Midbrain (tissue), 1 donor: ENCODE measurements at regions not wholly inside any gene's neighbourhood (a gene's known extent, or its start where the extent isn't known, plus 50 kb on each side); places are given as distances from the start of the nearest gene placed in this dataset.
"Not testable (repeated sequence)": the region's sequence is repeated elsewhere in the genome, so short reads cannot be mapped to it uniquely, and the experiment has no call there.

ENCODE experiments used
- DNase-seq: peaks from one replicate; lab custom pipeline; 2025; lab: John Stamatoyannopoulos, UW

DNA sequence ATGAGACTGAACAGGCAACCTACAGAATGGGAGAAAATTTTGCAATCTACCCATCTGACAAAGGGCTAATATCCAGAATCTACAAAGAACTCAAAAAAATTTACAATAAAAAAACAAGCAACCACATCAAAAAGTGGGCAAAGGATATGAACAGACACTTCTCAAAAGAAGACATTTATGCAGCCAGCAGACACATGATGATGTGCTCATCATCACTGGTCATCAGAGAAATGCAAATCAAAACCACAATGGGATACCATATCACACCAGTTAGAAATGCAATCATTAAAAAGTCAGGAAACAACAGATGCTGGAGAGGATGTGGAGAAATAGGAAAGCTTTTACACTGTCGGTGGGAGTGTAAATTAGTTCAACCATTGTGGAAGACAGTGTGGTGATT lies 51.7 kb upstream of the PAXBP1 start:
- DNase-seq = not testable (repeated sequence)

DNA sequence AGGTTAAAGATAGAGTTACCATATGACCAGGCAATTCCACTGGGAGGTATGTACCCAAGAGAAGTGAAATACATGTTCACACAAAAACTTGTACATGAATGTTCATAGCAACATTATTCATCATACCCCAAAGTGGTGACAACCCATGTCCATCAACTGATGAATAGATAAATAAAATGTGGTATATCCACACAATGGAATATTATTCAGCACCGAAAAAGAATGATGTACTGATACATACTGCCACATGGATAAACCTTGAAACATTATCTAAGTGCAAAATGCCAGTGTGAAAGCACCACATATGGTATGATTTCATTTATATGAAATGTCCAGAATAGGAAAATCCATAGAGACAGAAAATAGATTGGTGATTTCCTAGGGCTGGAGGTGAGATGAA lies 53.4 kb upstream of the PAXBP1 start:
- no peak for DNase-seq

DNA sequence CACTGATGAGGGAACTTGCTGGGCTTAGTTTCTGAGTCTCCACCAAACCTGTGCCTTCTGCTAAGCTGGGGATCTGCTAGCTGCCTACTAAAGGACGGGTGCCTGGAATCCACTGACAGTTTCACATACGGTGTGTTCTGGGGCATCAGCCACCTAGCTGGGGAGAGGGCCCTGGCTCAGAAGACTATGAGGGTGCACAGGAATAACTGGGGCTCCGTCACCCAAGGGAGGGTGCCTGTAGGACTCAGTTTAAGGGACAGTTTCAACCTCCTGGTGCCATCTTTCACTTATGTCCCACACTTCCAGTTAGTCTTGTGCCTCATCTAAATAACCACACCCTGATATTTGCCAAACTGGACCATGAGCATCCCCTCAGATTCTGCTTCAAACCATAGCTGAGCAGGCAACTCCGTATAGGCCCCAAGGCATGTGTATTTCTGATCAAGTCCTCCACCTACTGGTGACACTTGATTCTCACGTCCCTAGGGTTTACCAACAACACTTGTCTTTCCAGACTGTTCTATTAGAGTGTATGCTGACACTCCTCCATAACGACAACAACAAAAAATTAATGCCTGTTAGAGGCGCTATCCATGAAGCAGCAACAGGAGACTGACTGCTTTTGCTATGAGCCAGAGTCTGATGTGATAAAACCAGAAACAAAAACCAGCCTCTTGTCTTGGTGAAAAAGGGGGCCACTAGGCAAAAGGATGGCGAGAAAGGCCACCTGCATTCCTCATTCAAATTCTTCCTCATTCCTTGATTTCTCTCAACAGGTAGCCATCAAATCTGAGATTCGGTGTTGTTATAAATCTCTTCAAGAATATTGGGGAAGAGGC lies 55.0 kb upstream of the PAXBP1 start:
- peak; percentile 60 for DNase-seq

DNA sequence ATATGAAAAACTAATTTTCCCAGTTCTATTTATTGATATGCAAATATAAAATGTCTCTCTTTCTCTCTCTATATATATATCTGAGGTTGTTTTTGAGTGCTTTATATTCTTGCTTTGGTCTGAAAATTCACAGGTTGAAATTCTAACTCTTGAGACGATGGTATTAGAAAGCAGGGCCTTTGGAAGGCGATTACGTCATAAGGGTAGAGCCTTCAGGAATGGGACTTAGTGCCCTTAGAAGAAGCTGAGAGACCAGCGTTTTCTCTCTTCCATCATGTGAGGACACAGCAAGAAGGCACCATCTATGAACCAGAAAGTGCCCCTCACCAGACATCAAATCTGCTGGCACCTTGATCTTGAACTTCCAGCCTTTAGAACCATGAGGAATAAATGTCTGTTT lies 57.4 kb upstream of the PAXBP1 start:
- no peak for DNase-seq

DNA sequence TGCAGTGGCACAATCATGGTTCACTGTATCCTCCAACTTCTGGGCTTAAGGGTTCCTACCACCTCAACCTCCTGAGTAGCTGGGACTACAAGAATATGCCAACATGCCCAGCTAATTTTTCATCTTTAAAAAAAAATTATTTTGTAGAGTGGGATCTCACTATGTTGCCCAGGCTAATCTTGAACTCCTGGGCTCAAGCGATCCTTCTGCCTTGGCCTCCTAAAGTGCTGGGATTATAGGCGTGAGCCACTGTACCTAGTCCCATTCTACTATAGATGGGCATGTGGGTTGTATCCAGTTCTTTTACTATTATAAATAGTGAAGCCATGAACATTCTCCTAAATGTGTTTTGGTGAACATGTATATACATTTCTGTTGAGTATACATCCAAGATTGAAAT lies 57.9 kb upstream of the PAXBP1 start:
- no peak for DNase-seq

DNA sequence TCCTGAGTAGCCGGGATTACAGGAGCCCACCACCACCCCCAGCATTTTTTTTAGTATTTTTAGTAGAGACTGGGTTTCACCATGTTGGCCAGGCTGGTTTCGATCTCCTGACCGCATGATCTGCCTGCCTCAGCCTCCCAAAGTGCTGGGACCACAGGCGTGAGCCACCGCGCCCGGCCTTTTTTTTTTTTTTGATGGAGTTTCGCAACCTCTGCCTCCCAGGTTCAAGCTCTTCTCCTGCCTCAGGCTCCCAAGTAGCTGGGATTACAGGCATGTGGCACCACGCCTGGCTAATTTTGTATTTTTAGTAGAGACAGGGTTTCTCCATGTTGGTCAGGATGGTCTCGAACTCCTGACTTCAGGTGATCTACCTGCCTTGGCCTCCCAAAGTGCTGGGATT lies 60.2 kb upstream of the PAXBP1 start:
- DNase-seq = not testable (repeated sequence)

DNA sequence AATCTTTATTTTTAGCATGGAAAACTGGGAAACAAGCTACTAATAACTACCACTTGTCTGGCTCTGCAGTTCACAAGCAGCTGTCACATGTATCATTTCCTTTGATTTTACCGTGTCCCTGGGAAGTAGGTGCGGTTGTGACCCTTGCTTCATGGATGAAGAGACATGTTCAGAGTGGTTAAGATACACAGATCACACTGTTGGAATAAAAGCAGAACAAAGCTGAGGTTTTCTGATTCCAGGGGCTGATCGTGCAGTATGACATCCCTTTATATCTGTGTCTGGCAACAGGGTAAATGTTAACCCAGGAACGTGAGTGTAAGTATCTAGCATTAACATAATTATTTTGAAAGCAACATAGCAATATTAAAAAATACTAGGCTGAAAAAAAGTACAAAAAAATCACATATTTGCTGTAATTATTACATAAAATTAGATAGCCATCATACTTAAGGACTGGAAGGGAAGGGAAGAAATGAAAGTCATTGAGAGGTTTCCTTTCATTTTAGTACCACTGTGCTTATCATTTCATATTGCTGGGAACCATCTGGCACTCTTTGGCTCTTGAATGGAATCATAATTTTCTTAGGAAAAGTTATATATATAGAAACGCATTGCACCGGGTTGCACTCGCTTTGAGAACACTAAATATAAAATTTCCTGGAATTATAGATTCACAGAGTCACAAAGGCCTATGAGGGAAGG lies 62.8 kb upstream of the PAXBP1 start:
- DNase-seq = no peak

DNA sequence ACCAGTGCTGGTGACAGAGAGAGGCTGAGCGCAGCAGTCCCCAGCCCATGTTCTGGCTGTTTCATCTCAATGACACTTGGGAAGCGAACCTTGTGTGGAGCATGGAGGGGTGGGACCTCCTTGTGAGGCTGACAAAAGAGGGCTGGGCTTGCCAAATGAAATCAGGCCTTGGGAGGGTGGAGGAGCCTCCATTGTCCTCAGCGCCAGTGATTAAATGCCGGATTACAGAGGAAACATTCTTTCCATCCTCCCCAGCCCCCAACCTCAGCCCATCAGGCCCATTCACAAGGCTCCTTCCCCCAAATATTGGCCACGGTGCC lies 63.3 kb upstream of the PAXBP1 start:
- DNase-seq = no peak

DNA sequence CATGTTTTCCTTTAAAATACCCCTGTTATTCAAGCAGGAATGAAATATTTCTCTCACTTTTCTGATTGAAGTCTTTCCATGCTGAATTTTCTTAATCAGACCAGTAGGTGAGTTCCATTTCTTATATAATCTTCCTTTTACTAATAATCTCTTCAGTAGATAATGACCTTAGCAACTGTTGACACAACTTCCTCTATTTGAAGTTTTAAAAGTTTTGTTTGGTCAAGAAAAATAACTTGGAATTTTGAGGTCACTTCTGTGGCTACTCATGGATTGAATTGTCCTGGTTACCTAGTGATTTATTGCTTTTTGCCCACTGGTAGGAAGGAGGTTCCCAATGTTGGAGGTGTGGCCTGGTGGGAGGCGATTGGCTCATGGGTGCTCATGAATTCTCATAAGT lies 70.6 kb upstream of the PAXBP1 start:
- no peak for DNase-seq

DNA sequence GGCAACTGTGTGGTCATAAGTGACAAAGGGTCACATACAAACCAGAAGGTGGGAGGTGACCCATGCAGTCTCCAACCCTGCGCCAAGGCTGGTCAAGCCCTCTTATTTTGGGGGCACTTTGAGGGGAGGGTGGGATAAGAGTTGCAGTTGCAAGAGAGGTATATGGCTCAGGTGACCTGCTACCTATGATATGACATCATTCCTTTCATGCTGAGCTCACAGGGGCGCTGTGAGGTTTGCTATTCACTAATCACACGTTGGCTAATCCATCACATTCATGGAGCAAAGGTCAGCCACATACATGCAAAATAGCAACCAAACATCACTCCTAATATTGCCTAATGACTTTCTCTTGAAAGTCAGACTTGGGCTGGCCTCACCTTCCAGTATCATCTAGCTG lies 72.0 kb upstream of the PAXBP1 start:
- DNase-seq = no peak

DNA sequence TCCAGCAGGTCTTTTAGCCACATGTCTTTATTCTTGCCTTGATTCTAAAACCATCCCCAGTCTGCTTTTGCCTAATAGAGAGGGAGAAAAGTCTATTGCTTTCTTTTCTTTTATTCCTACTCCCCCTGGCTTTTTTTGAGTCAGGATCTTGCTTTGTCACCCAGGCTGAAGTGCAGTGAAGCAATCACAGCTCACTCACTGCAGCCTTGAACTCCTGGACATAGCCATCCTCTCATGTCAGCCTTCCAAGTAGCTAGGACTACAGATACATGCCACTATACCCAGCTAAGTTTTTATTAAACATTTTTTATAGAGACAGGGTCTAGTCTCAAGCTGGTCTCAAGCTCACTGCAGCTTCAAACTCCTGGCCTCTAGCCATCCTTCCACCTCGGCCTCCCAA lies 72.5 kb upstream of the PAXBP1 start:
- no peak for DNase-seq

DNA sequence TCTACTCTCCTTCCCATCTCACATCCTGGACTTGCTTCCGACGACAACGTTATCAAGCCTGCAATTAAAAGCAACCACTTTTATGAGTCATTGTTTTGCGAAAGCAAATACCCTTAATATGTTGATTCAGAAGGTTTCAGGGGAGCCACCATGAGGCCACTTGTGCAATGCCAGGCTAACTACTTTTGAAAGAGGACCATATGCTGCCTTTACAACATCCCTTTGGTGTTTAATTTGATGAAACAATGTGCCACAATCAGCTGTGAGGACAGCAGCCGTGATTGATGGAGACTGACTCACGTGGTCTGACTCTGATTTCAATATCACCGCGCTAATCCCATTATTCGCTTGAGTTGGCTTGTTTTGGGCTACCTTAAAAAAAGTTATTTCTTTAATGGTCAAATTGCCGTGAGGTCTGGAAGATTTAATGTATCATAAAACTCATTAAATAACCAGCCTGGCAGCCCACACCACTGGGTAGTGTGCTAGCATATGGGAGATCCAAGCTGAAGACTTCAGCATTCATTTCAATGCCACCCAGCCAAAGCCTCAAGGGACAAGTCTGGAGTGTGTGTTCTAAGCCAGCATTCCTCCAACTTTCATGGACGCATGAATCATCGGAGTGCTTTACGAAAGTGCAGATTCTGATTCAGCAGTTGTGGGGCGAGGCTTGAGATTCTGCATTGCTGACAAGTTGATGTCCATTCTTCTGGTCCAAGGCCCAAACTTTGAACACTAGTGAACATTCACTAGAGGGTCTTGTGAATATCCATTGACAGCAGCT lies 73.3 kb upstream of the PAXBP1 start:
- no peak for DNase-seq

DNA sequence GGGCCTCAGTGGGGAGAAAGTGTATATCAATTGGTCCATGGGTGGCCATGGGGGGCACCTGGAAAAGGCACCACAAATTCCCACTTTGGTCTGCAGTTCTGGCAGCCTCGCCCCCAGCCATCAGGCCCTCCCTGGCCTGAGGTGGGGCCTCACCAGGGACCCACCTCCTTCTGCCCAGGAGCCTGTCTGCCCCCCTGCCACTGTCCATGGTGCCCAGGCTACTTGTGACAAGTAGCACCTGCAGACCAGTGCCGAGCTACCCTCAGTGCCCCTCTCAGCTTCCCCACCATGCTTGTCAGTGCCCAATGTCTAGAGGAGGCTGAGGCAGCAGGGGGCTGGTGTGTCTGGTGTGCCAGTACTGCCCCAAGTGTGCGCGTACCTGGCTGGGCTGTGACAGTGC lies 87.1 kb upstream of the PAXBP1 start:
- no peak for DNase-seq

DNA sequence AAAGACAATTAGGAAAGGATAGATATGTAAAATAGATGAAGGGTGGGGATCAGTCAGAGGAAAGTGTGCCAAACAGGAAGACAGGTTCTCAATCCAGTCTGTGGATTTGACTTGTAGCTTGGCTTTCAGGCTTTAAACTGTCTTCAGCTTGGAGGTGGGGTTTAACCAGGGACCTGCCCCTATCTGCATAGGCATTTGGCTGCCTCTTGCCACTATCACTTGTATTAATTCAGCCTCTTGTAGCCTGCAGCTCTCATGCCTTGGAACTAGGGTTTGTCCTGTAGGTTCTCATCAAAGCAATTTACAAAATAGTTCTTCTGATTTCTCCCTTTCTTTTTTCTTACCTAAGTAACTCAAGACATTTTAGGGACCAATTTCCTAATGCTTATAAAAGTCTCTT lies 88.8 kb upstream of the PAXBP1 start:
- no peak for DNase-seq

DNA sequence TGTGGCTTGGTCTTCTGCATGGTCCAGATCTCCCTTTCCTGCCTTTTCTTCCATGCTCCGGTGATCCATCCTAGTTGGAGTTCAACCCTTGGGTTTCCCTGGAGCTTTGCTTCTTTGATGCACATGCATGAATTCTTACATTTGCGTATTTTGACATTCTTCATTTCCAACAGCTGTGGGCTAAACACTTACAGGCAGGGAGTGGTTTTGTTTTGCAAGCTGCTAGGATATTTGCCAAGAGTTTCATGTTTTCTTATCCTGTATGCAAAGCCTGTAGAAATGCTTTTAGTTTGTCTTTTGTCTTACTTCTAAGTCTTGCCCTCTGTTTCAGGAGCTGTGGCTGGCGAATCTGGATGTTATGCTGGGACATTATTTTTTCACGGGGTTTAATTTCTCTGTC lies 90.3 kb upstream of the PAXBP1 start:
- no peak for DNase-seq

DNA sequence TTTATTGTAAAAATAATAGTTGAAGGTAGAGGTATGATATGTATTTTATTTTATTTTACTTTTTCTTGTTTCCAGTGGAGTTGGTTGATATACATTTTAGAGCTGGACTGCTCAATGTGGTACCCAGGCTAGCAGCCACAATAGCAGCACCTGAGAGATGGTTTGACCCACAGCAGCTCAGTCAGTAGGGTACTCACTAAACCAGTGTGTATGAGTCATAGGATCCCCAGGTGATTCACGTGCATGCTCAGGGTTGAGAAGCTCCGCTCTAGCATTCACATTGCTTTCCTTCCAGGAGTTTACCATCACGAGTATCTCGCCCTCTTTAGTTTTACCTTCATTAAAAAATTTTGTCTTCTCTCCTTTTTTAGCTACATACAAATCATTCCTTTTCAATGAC lies 96.0 kb upstream of the PAXBP1 start:
- DNase-seq = no peak

DNA sequence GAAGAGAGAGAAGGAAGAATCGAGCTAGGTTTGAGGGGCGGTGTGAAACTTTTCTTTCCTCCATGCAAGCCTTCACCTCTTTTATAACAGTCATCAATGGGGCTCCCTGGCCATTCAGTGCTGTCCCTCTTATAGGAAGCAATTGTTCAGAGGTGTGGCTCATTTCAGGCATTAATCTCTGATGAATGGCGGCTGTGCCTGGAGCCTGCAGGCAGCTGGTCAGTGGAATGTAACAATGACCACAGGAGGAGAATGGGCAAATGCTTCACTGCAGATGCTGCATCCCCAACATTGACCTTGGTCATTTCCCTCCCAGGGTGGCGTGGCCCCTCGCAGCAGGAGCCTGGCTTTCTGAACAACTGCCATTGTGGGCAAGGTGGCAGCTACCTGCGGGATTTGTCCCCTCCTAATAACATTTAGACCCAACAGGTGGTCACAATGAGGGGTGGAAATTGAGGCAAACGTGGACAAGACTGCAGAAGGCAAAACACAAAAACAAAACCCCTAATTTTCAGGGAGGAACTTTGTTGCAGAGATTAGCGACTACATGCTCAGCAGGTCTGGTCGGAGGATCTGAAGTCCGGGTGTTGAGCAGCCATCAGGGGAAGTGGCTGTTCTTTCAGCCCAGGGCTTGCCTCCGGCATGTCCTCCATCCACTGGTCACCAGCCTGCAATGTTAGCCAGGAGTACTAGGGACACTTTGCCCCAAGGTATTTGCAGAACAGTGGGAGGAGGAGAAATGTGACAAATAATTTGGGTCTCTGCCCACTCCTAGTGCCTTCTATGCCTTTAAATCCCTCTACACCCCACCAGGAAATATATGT lies 97.3 kb upstream of the PAXBP1 start:
- no peak for DNase-seq

DNA sequence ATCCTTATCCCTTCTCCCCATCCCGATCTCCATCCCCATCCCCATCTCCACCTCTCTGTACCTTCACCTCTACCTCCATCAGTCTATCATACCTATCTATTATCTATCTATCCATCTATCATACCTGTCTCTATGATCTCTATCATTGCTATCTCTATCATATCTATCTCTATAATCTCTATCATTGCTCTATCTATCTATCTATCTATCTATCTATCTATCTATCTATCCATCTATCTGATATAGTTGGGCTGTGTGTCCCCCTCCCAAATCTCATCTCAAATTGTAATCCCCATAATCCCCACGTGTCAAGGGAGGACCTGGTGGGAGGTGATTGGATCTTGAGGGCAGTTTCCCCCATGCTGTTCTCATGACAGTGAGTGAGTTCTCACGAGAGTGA lies 97.9 kb upstream of the PAXBP1 start:
- DNase-seq = no peak

DNA sequence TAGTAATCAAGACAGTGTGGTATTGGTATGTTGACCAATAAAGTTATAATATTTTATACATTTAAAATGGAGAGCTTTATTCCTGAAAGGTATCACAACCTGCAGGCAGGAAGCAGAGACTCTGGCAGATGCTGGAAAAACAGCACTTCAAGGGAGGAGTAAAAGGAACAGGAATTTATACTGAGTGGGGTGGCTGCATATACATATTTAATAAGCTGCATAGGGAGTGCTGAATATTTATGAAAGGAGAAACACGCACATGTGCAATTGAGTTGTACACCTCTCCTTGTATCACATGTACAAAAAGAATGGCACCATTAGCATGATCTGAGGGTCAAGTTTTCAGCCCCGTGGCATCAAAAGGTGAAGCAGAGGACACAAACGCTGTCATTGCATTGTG lies 104.9 kb upstream of the PAXBP1 start:
- no peak for DNase-seq

DNA sequence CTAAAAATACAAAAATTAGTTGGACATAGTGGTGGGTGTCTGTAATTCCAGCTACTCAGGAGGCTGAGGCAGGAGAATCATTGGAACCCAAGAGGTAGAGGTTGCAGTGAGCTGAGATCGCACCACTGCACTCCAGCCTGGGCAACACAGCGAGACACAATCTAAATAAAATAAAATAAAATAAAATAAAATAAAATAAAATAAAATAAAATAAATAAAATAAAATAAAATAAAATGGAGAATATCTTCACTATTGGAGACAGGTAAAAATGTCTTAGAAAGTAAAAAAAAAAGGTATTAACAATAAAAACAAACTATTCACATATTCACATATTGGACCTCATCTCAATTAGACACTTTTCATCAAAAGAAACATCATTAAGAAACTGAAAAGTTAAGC lies 106.3 kb upstream of the PAXBP1 start:
- DNase-seq = not testable (repeated sequence)

DNA sequence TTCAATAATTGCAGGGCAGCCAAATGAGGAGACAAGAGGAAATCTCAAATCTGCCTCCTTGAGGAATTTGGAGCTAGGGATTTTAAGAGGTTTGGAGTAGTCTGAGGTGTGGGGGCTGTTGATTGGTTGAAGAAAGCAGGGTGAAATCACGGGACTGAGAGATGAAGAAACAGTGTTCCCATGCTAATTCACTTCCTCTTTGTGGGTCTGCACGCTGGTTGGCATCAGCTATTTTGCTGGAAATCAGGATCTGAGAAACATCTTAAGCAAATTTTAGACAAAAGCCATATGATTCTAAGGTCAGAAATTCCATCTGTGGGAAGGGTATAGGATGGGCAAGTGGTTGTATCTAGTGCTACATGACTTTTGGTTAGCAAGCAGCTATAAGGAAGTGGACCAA lies 107.1 kb upstream of the PAXBP1 start:
- DNase-seq = no peak

DNA sequence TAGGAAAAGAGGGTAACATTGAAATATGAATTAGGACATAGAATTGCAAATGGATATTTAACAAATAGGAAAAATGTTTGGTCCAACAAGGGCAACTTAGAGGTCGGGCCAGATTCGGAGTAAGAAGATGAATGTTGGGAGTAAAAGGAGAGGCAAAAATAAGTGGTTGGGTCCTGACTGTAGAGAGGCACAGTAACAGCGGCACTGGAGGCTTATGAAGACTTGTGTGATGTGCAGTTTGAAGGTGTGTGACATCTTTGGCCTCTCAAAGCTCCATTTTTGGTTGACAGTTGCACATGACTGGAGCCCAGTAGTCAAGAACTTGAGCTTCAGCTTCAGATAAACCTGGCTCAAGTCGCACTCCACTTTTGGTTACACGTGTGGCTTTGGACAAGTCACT lies 109.9 kb upstream of the PAXBP1 start:
- DNase-seq = no peak
